ENCODE measurements at regions not wholly inside any gene's neighbourhood (a gene's known extent, or its start where the extent isn't known, plus 50 kb on each side); places are given as distances from the start of the nearest gene placed in this dataset.

DNA sequence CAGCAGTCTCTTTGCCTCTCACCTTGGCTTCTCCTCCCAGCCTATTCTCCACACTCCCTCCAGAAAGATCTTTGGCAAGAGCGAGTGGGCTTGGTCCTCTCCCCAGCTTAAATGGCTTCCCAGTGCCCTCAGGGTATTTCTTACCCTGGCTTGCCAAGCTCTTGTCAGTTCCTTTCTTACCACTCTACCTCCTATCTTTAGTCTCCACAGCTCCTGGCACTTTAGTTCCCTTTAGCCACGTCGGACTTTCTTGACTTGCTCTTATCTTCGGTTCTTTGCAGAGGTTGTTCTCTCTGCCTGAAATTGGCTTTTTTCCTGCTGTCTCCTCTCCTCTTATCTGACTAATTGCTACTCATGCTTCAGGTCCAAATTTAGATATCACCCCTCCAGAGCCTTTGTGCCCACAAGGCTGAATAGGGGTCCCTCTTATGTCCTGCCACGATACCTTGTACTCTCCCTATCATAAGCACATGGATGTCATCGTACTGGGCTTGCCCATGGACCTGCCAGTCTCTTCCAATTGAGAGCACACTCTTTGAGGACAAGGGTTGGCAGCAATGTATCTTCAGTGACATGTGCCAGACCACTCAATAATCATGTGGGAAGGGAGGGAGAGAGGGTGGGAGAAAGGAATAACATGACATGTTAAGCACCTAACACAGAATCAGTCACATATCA, 131.7 kb upstream of the CTAGE1 start:
- TF ChIP-seq, protein P1, sequence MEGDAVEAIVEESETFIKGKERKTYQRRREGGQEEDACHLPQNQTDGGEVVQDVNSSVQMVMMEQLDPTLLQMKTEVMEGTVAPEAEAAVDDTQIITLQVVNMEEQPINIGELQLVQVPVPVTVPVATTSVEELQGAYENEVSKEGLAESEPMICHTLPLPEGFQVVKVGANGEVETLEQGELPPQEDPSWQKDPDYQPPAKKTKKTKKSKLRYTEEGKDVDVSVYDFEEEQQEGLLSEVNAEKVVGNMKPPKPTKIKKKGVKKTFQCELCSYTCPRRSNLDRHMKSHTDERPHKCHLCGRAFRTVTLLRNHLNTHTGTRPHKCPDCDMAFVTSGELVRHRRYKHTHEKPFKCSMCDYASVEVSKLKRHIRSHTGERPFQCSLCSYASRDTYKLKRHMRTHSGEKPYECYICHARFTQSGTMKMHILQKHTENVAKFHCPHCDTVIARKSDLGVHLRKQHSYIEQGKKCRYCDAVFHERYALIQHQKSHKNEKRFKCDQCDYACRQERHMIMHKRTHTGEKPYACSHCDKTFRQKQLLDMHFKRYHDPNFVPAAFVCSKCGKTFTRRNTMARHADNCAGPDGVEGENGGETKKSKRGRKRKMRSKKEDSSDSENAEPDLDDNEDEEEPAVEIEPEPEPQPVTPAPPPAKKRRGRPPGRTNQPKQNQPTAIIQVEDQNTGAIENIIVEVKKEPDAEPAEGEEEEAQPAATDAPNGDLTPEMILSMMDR (IDR thresholded peaks at IDR 0.05; ENCODE audit: borderline replicate concordance, extremely low read depth, low read length, poor library complexity, severe bottlenecking): no peak
- no peak for TF ChIP-seq EZH2 (IDR thresholded peaks at IDR 0.05; ENCODE audit: borderline replicate concordance, low read depth, low read length, severe bottlenecking)

Data from DND-41 (cell line).